Activated effector memory CD4-positive, alpha-beta T cell treated with anti-CD3 and anti-CD28 coated beads, Interleukin-2, amount 50 U/mL, for 16 hours (primary cell): ENCODE measurements at regions not wholly inside any gene's neighbourhood (a gene's known extent, or its start where the extent isn't known, plus 50 kb on each side); places are given as distances from the start of the nearest gene placed in this dataset.

Source experiments
- DNase-seq: peaks from one replicate; pipeline ENCODE4 v3.0.0-alpha.2; 2020

GRCh38 chr1:184141361-184141880 is 89.9 kb downstream of the TSEN15 start:
- no peak for DNase-seq

GRCh38 chr1:184143449-184143848 is 91.9 kb downstream of the TSEN15 start:
- DNase-seq, result no peak

- DNase-seq, result no peak
Measured at GRCh38 chr1:184145083-184145482, 93.6 kb downstream of the TSEN15 start.

GRCh38 chr1:184146202-184146601 is 94.7 kb downstream of the TSEN15 start:
- DNase-seq, result no peak

DNA sequence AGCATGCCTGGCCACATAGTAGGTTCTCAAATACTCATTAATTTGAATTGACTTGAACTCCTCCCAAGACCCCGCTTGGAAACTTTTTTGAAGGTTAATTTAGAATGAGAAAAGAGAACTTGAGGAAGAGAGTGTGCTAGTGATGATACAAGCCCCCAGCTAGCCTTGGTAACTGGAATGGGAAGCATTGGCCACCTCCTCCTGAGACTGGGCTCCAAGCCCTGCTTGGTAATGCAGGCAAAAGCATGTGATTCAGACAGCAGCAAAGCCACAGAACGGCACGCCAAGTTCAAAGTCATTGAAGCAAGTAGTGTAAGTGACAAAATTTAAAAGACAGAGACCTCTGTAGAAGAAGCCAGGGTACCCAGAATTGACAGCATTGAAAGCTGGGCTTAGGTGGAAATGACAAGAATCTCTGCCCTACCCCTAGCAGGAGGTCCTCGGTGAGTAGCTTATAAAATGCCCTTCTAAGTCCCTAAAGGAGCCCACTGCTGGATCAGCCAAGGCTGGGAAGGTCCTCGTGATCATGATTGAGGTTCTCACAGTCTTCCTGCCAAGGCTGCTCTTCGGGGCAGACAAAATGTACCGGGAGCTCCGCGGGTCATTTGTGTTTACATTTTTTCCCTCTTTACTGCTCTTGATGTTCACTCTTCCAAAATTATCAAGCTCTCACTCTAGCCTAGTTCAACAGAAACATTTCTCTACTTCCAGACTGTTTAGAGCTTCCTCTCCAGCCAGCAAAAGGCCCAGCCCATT is 99.4 kb downstream of the TSEN15 start:
- DNase-seq, result no peak

GRCh38 chr1:184152434-184152898 is 100.9 kb downstream of the TSEN15 start:
- DNase-seq, result no peak

- DNase-seq, result no peak
Measured at GRCh38 chr1:184152974-184153373, 101.4 kb downstream of the TSEN15 start.

GRCh38 chr1:184153731-184154130 is 102.2 kb downstream of the TSEN15 start:
- DNase-seq, result no peak

- no peak for DNase-seq
Measured at GRCh38 chr1:184156521-184157393, 105.2 kb downstream of the TSEN15 start.

DNA sequence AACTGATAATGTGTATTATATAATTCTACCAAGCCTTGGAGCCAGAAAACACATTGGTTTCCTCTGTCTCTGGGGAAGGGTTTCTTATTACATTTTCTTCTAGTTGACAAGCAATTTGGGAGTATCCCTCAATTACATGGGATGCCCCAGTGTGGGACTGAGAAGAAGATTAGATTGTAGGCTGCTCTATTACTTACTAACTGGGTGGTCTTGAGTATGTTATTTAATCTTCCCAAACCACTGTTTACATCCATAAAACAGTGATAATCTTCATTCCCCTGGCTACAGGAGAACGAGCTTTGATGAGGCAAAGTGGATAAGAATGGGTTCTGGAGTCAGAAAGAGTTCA is 105.8 kb downstream of the TSEN15 start:
- no peak for DNase-seq

DNA sequence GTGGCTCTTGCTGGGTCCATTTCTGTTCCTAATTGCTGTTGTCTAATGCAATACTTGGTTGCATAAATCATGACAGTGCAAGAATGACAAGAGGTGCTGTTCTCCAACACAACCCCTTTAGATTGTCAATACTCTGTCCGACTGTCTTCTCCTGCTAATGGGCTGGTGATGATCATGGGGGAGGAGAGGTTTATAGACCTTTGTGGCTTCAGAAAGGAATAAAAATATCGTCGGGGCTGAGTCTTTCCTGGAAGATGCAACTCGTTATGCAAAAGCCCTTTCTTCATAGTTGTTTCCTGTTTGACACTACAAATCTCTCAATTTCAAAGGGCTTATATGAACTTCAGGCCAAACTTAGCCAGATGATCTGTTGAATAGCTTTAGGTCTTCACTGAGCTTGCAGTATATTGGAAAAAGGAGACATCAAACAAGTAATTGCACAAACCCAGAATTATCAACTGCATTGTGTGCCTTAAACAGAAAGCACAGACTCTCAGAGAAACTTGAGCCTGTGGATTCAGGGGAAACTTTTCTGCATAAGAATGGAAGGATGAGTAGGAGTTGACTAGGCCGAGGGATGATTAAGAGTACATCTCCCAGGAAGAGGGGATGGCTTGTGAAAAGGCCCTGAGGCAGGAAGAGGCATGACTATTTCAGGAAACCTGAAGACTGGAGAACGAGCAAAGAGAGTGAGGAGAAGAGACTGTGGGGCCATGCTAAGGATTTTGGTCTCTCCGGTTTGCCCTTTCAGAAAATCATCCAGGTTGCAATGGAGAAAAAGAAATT is 107.6 kb downstream of the TSEN15 start:
- no peak for DNase-seq

DNA sequence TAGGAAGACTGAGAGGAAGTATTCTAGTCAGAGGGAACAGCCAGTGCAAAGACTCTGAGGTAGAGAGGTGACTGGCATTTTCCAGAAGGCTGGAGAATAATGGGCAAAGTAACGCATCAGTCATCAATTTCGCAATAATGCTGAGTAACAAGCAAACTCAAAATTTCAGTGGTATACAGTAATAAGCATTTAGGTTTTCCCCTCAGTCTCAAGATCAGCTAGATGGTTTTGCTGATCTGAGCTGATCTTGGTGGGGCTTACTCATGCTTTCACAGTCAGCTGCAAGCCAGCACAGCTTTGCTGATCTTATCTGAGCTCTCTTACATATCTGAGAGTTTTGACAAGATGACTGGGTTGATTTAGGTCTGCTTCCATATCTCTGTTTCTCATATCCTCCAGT is 108.7 kb downstream of the TSEN15 start:
- DNase-seq, result peak; percentile 70

- DNase-seq, result peak; percentile 71
Measured at GRCh38 chr1:184161071-184161698, 109.7 kb downstream of the TSEN15 start.

- DNase-seq, result no peak
Measured at GRCh38 chr1:184162281-184162680, 110.8 kb downstream of the TSEN15 start.

DNA sequence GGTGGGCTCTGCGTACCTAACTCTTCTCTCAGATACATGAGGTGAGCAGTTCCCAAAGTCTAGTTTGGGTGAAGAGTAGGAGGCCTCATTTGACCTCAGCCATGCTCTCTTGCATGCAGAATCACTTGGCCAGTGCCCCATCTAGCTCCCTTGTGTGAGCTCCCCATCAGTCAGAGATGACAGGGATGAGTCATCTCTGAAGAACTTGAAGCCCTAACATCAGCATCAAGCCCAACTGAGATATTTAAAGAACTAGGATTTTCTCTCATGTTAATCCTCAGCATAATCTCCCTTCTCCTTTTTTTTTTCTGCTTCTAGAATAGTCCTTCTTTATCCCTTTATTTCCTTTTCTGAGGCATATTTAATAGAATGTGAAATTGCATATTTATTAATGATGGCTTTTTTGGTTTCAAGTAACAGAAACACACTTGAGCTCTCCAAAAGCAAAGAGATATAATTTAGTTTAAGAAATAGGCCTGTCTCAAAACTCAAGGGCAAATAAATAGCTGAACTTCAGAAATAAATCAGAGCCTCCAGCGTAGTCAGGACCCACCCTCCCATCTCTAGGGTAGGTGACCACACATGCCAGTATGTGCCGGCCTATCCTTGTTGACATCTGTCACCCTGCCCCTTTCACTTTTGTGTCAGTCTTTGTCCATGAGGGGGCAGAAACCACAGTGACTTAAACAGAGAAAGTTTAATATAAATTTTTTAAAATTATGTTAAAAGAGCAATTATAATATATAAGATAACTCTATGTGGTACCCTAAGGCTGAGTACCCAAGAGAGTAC is 112.3 kb downstream of the TSEN15 start:
- no peak for DNase-seq

DNA sequence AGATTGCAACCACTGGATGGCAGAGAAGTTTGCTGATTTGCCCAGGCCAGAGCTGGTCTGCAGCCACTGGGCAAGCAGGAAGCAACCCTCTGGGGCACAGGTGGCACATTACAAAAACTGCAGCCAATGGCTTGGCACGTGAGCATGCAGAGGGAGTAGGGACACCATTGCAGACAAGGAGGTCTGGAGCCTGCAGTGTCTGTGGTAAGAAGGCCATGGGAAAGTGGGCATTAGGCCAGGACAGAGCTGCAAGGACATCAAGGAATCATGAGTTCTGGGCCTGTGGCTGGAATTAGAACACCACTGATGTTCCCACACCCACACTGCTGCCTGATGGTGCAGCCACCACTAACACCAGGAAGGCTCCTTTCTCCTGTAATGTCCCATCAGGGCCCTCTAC is 113.0 kb downstream of the TSEN15 start:
- no peak for DNase-seq

DNA sequence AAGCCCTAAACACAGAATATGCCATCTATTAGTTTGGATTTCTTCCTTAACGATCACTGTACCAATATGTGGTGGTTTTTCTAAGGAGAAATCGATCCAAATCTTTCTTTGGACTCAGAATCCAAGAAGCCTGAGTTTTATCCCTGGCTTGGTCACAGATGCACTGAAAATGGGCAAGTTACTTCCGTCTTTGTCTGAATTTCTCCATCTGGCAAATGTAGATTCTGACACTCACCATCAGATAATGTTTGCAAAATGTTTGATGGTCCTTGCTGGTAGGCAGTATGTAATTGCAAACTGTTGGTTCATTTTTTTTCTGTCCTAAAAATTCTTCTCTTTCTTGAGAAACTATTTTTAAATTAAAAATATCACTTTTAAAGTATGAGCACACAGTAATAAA is 115.0 kb downstream of the TSEN15 start:
- no peak for DNase-seq

DNA sequence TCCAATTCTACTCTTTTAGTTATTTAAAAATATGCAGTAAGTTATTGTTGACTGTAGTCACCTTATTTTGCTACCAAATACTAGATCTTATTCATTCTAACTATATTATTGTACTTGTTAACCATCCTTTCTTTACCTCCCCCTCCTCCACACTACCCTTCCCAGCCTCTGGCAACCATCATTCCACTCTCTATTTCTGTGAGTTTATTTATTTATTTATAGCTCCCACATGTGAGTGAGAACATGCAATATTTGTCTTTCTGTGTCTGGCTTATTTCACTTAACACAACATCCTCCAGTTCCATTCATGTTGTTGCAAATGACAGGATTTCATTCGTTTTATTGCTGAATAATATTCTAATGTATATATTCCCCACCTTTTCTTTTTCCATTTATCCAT is 115.8 kb downstream of the TSEN15 start:
- no peak for DNase-seq

DNA sequence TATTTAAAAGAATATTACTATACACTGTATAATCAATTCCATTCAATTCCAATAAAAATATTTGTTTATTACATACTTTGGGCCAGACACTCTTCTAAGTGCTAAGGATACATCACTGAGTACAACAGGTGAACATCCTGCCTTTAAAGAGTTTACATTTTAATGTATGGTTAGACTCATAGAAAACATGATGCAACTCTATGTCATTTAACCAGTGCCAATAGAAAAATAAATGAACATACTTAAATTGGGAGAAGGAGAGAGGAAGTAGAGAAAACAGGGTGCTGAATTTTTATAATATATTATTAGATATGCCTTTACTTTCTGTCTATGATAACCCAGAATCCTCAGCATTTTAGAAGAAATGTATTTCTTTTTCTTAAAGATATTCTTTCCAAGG is 119.2 kb downstream of the TSEN15 start:
- DNase-seq, result no peak

DNA sequence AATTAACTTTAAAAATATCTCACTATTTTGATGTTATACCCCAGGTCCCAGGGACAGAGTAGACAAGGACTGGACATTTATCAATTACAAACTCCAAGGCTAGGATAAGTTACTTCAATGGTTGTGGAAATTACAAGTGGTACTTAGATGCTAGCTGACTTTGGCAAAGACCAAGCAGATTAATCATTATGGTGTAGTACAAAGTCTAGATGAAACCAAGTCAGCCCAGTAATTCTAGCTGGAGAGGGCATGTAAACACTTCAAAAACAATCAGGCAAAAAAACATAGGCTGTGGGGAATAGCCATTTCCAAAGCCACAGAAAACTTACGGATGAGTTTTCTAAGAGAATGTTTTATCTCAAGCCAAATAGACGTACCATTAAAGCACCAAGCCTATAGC is 124.5 kb downstream of the TSEN15 start:
- DNase-seq, result no peak

- no peak for DNase-seq
Measured at GRCh38 chr1:184181044-184181443, 129.5 kb downstream of the TSEN15 start.

- DNase-seq, result no peak
Measured at GRCh38 chr1:184183919-184184318, 132.4 kb downstream of the TSEN15 start.
